ENCODE measurements at regions not wholly inside any gene's neighbourhood (a gene's known extent, or its start where the extent isn't known, plus 50 kb on each side); places are given as distances from the start of the nearest gene placed in this dataset.

GRCh38 chr15:72948662-72949061 is 103.6 kb upstream of the NEO1 start:
- H3K9me3 Mint-ChIP-seq (ENCODE audit: low read depth) = peaks cover 8% of the 10 kb centered on the region
- no peak overlapping the region for H3K27ac Mint-ChIP-seq
- no peaks in the 10 kb centered on the region for H3K4me1 Mint-ChIP-seq (ENCODE audit: low read depth)
- no peaks in the 10 kb centered on the region for H3K36me3 Mint-ChIP-seq (ENCODE audit: insufficient read depth)
- no peak overlapping the region for H3K4me3 Mint-ChIP-seq (ENCODE audit: low read depth)
- DNase-seq (ENCODE audit: low spot score, unreplicated experiment) = no peak
- no peak for TF ChIP-seq CTCF (IDR thresholded peaks at IDR 0.05; ENCODE audit: unreplicated experiment)
- no peaks in the 10 kb centered on the region for H3K27me3 Mint-ChIP-seq

GRCh38 chr15:72947709-72948108 is 104.6 kb upstream of the NEO1 start:
- TF ChIP-seq CTCF (IDR thresholded peaks at IDR 0.05; ENCODE audit: unreplicated experiment) = no peak
- Mint-ChIP-seq H3K4me3 (ENCODE audit: low read depth) (no peak overlapping the region), H3K27me3 (no peaks in the 10 kb centered on the region), H3K9me3 (ENCODE audit: low read depth) (peaks cover 8% of the 10 kb centered on the region), H3K36me3 (ENCODE audit: insufficient read depth) (no peaks in the 10 kb centered on the region), H3K4me1 (ENCODE audit: low read depth) (no peaks in the 10 kb centered on the region), H3K27ac (no peak overlapping the region)
- no peak for DNase-seq (ENCODE audit: low spot score, unreplicated experiment)

GRCh38 chr15:72944565-72944964 is 107.7 kb upstream of the NEO1 start:
- Mint-ChIP-seq H3K36me3 (ENCODE audit: insufficient read depth) (no peaks in the 10 kb centered on the region), H3K27ac (no peak overlapping the region), H3K9me3 (ENCODE audit: low read depth) (peaks cover 8% of the 10 kb centered on the region), H3K4me3 (ENCODE audit: low read depth) (no peak overlapping the region), H3K27me3 (no peaks in the 10 kb centered on the region), H3K4me1 (ENCODE audit: low read depth) (no peaks in the 10 kb centered on the region)
- DNase-seq (ENCODE audit: low spot score, unreplicated experiment) = no peak
- no peak for TF ChIP-seq CTCF (IDR thresholded peaks at IDR 0.05; ENCODE audit: unreplicated experiment)

GRCh38 chr15:72940229-72940622 is 112.0 kb upstream of the NEO1 start:
- Mint-ChIP-seq H3K4me1 (ENCODE audit: low read depth) (no peaks in the 10 kb centered on the region), H3K36me3 (ENCODE audit: insufficient read depth) (no peaks in the 10 kb centered on the region), H3K27ac (no peak overlapping the region), H3K9me3 (ENCODE audit: low read depth) (no peaks in the 10 kb centered on the region), H3K27me3 (no peaks in the 10 kb centered on the region), H3K4me3 (ENCODE audit: low read depth) (no peak overlapping the region)
- DNase-seq (ENCODE audit: low spot score, unreplicated experiment) = no peak
- TF ChIP-seq CTCF (IDR thresholded peaks at IDR 0.05; ENCODE audit: unreplicated experiment) = no peak

- Mint-ChIP-seq H3K4me3 (ENCODE audit: low read depth) (no peak overlapping the region), H3K9me3 (ENCODE audit: low read depth) (no peaks in the 10 kb centered on the region), H3K4me1 (ENCODE audit: low read depth) (no peaks in the 10 kb centered on the region), H3K27ac (no peak overlapping the region), H3K36me3 (ENCODE audit: insufficient read depth) (no peaks in the 10 kb centered on the region), H3K27me3 (no peaks in the 10 kb centered on the region)
- no peak for DNase-seq (ENCODE audit: low spot score, unreplicated experiment)
- TF ChIP-seq CTCF (IDR thresholded peaks at IDR 0.05; ENCODE audit: unreplicated experiment) = no peak
Observed at GRCh38 chr15:72939514-72940228, 112.6 kb upstream of the NEO1 start.
